ENCODE measurements at regions not wholly inside any gene's neighbourhood (a gene's known extent, or its start where the extent isn't known, plus 50 kb on each side); places are given as distances from the start of the nearest gene placed in this dataset.
A peak's percentile ranks its signal among the peaks of the same experiment; 100 is the strongest.

DNA sequence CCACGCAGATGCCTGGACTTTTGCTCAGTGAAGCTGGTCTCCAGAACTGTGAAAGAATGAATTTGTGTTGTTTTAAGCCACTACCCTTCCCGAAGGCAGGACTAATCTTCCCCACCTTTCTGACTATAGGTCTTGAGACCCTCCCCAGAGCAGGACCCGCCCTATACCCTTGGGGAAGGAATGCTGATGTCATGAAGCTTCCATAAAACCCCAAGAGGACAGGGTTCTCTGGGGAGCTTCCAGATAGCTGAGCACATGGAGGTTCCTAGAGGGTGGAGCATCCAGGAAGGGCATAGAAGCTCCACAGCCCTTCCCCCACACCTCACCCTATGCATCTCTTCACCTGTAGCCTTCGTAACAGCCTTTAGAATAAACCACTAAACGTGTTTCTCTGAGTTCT is 287.8 kb downstream of the SOX9 start:
- ChIA-PET POLR2A (no interaction called here), CTCF (no interaction called here)
- H3K4me1 Mint-ChIP-seq, result peaks cover 17% of the 10 kb centered on the region
- no peak for DNase-seq (ENCODE audit: low spot score)
- TF ChIP-seq ZNF317 (CRISPR knock-in tag; IDR thresholded peaks at IDR 0.05; ENCODE audit: borderline replicate concordance, low read depth) (no peak), JAZF1 (CRISPR knock-in tag; IDR thresholded peaks at IDR 0.05) (no peak), ELF4 (CRISPR knock-in tag; IDR thresholded peaks at IDR 0.05; ENCODE audit: low read depth) (no peak), OVOL2 (CRISPR knock-in tag; IDR thresholded peaks at IDR 0.05; ENCODE audit: borderline replicate concordance) (no peak), ESRRA (CRISPR knock-in tag; IDR thresholded peaks at IDR 0.05; ENCODE audit: borderline replicate concordance) (no peak), ZNF219 (CRISPR knock-in tag; IDR thresholded peaks at IDR 0.05; ENCODE audit: borderline replicate concordance) (no peak), TEAD1 (CRISPR knock-in tag; IDR thresholded peaks at IDR 0.05) (no peak), ZNF396 (CRISPR knock-in tag; IDR thresholded peaks at IDR 0.05; ENCODE audit: borderline replicate concordance) (no peak)
- TF ChIP-seq, protein P1, sequence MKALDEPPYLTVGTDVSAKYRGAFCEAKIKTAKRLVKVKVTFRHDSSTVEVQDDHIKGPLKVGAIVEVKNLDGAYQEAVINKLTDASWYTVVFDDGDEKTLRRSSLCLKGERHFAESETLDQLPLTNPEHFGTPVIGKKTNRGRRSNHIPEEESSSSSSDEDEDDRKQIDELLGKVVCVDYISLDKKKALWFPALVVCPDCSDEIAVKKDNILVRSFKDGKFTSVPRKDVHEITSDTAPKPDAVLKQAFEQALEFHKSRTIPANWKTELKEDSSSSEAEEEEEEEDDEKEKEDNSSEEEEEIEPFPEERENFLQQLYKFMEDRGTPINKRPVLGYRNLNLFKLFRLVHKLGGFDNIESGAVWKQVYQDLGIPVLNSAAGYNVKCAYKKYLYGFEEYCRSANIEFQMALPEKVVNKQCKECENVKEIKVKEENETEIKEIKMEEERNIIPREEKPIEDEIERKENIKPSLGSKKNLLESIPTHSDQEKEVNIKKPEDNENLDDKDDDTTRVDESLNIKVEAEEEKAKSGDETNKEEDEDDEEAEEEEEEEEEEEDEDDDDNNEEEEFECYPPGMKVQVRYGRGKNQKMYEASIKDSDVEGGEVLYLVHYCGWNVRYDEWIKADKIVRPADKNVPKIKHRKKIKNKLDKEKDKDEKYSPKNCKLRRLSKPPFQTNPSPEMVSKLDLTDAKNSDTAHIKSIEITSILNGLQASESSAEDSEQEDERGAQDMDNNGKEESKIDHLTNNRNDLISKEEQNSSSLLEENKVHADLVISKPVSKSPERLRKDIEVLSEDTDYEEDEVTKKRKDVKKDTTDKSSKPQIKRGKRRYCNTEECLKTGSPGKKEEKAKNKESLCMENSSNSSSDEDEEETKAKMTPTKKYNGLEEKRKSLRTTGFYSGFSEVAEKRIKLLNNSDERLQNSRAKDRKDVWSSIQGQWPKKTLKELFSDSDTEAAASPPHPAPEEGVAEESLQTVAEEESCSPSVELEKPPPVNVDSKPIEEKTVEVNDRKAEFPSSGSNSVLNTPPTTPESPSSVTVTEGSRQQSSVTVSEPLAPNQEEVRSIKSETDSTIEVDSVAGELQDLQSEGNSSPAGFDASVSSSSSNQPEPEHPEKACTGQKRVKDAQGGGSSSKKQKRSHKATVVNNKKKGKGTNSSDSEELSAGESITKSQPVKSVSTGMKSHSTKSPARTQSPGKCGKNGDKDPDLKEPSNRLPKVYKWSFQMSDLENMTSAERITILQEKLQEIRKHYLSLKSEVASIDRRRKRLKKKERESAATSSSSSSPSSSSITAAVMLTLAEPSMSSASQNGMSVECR (CRISPR knock-in tag; IDR thresholded peaks at IDR 0.05; ENCODE audit: borderline replicate concordance), result no peak
- TF ChIP-seq, protein P2, sequence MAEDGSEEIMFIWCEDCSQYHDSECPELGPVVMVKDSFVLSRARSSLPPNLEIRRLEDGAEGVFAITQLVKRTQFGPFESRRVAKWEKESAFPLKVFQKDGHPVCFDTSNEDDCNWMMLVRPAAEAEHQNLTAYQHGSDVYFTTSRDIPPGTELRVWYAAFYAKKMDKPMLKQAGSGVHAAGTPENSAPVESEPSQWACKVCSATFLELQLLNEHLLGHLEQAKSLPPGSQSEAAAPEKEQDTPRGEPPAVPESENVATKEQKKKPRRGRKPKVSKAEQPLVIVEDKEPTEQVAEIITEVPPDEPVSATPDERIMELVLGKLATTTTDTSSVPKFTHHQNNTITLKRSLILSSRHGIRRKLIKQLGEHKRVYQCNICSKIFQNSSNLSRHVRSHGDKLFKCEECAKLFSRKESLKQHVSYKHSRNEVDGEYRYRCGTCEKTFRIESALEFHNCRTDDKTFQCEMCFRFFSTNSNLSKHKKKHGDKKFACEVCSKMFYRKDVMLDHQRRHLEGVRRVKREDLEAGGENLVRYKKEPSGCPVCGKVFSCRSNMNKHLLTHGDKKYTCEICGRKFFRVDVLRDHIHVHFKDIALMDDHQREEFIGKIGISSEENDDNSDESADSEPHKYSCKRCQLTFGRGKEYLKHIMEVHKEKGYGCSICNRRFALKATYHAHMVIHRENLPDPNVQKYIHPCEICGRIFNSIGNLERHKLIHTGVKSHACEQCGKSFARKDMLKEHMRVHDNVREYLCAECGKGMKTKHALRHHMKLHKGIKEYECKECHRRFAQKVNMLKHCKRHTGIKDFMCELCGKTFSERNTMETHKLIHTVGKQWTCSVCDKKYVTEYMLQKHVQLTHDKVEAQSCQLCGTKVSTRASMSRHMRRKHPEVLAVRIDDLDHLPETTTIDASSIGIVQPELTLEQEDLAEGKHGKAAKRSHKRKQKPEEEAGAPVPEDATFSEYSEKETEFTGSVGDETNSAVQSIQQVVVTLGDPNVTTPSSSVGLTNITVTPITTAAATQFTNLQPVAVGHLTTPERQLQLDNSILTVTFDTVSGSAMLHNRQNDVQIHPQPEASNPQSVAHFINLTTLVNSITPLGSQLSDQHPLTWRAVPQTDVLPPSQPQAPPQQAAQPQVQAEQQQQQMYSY (CRISPR knock-in tag; IDR thresholded peaks at IDR 0.05), result no peak
- 0 out of 2 replicates have a peak, but pooled peaks cover 5% of the 10 kb centered on the region for H3K9me3 Mint-ChIP-seq
- peaks cover 82% of the 10 kb centered on the region for H3K27me3 Mint-ChIP-seq (ENCODE audit: low read depth)
- H3K36me3 Mint-ChIP-seq, result no peaks in the 10 kb centered on the region
- no peak overlapping the region for H3K27ac Mint-ChIP-seq
- H3K4me3 Mint-ChIP-seq, result no peak overlapping the region
- ATAC-seq, result no peak

GRCh38 chr17:72409405-72410002 is 288.7 kb downstream of the SOX9 start:
- ATAC-seq (no peak; the same call in 1 of the 2 replicates), DNase-seq (ENCODE audit: low spot score) (no peak)
- H3K36me3 Mint-ChIP-seq, result no peaks in the 10 kb centered on the region
- TF ChIP-seq USF1 (CRISPR knock-in tag; IDR thresholded peaks at IDR 0.05) (peak; percentile 56; the same call in 1 of the 2 replicates), CREB1 (CRISPR knock-in tag; IDR thresholded peaks at IDR 0.05) (no peak), GABPB1 (CRISPR knock-in tag; IDR thresholded peaks at IDR 0.05) (no peak), TEAD4 (CRISPR knock-in tag; IDR thresholded peaks at IDR 0.05) (no peak), ELF4 (CRISPR knock-in tag; IDR thresholded peaks at IDR 0.05; ENCODE audit: low read depth) (no peak), SOX15 (CRISPR knock-in tag; IDR thresholded peaks at IDR 0.05) (no peak), USF2 (CRISPR knock-in tag; IDR thresholded peaks at IDR 0.05) (peak; percentile 81), SMAD3 (CRISPR knock-in tag; IDR thresholded peaks at IDR 0.05; ENCODE audit: borderline replicate concordance) (no peak)
- H3K4me1 Mint-ChIP-seq, result peaks cover 17% of the 10 kb centered on the region
- 0 out of 2 replicates have a peak, but pooled peaks cover 5% of the 10 kb centered on the region for H3K9me3 Mint-ChIP-seq
- POLR2A ChIA-PET, result no interaction called here
- no peak overlapping the region for H3K4me3 Mint-ChIP-seq
- CTCF ChIA-PET, result no interaction called here
- H3K27me3 Mint-ChIP-seq (ENCODE audit: low read depth), result peaks cover 77% of the 10 kb centered on the region
- H3K27ac Mint-ChIP-seq, result no peak overlapping the region

All from WTC11 (cell line).